Liver (tissue), 8 donors: ENCODE measurements at regions not wholly inside any gene's neighbourhood (a gene's known extent, or its start where the extent isn't known, plus 50 kb on each side); places are given as distances from the start of the nearest gene placed in this dataset.

ENCODE experiments used
- DNase-seq: peaks from one replicate; pipeline ENCODE4 v3.0.0-alpha.2; 2017; ENCODE audit warnings: low spot score
- H3K27ac ChIP-seq, 2 donors: one replicate each; pipeline ENCODE4 v1.7.0; 2013; ENCODE audit warnings: inconsistent platforms in 2 of 2, low read length in 2 of 2, control low read depth in 1 of 2, low read depth in 1 of 2, mild to moderate bottlenecking in 1 of 2
- H3K27me3 ChIP-seq, 4 donors: one replicate each; pipeline versions ENCODE4 v1.6.1 to v1.7.0; 2013; ENCODE audit warnings: low read length in 3 of 4, inconsistent platforms in 1 of 4, mild to moderate bottlenecking in 1 of 4, moderate library complexity in 1 of 4; ENCODE audit not compliant: control insufficient read depth in 4 of 4, insufficient read depth in 4 of 4
- H3K36me3 ChIP-seq, 4 donors: one replicate each; pipeline versions ENCODE4 v1.6.1 to v1.7.0; 2013; ENCODE audit warnings: low read length in 3 of 4, mild to moderate bottlenecking in 3 of 4, low read depth in 1 of 4, moderate library complexity in 1 of 4; ENCODE audit not compliant: control insufficient read depth in 4 of 4, insufficient read depth in 3 of 4
- H3K4me1 ChIP-seq, 4 donors: one replicate each; pipeline versions ENCODE4 v1.6.1 to v1.7.0; 2013; ENCODE audit warnings: low read length in 3 of 4, mild to moderate bottlenecking in 3 of 4, moderate library complexity in 1 of 4; ENCODE audit not compliant: control insufficient read depth in 4 of 4, insufficient read depth in 4 of 4
- H3K4me3 ChIP-seq, 3 donors: one replicate each; pipeline versions ENCODE4 v1.6.1 to v1.7.0; 2013; ENCODE audit warnings: low read length in 3 of 3, control low read depth in 1 of 3, low read depth in 1 of 3, mild to moderate bottlenecking in 1 of 3
- H3K9ac ChIP-seq, 2 donors: one replicate each; pipeline ENCODE4 v1.7.0; 2013; ENCODE audit warnings: low read length in 2 of 2, mild to moderate bottlenecking in 2 of 2, moderate library complexity in 2 of 2, control low read depth in 1 of 2, low read depth in 1 of 2
- H3K9me3 ChIP-seq, 4 donors: one replicate each; pipeline versions ENCODE4 v1.6.1 to v1.7.0; 2013; ENCODE audit warnings: low read length in 3 of 4; ENCODE audit not compliant: control insufficient read depth in 4 of 4
- CTCF ChIP-seq: fragments of 150-350 bp; IDR thresholded peaks from 2 replicates; pipeline ENCODE4 v1.5.1; 2017; ENCODE audit warnings: improper control_type of control experiment, low read depth, low read length; ENCODE audit not compliant: missing input control
- FOXA2 ChIP-seq: IDR thresholded peaks from 2 replicates; pipeline ENCODE4 v1.6.1; 2016; ENCODE audit warnings: antibody characterized with exemption
- HNF4A ChIP-seq, 2 donors: conservative IDR thresholded peaks; 2 replicates each; pipeline ENCODE4 v1.6.1; 2016; ENCODE audit warnings: antibody characterized with exemption in 2 of 2, mild to moderate bottlenecking in 2 of 2
- JUND ChIP-seq, 2 donors: IDR thresholded peaks; 2 replicates each; pipeline ENCODE4 v1.6.1; 2016; ENCODE audit warnings: antibody characterized with exemption in 2 of 2
- NR2F2 ChIP-seq: IDR thresholded peaks from 2 replicates; pipeline ENCODE4 v1.6.1; 2016; ENCODE audit warnings: antibody characterized with exemption
- RAD21 ChIP-seq, 2 donors: IDR thresholded peaks; 2 replicates each; pipeline ENCODE4 v1.6.1; 2016; ENCODE audit warnings: antibody characterized with exemption in 2 of 2, mild to moderate bottlenecking in 2 of 2
- REST ChIP-seq: IDR thresholded peaks from 2 replicates; pipeline ENCODE4 v1.6.1; 2016; ENCODE audit warnings: antibody characterized with exemption, mild to moderate bottlenecking
- RXRA ChIP-seq, 2 donors: IDR thresholded peaks; 2 replicates each; pipeline ENCODE4 v1.6.1; 2017 to 2018; ENCODE audit warnings: antibody characterized with exemption in 2 of 2, mild to moderate bottlenecking in 1 of 2
- SP1 ChIP-seq: IDR thresholded peaks from 2 replicates; pipeline ENCODE4 v1.6.1; 2018; ENCODE audit warnings: antibody characterized with exemption, mild to moderate bottlenecking
- TAF1 ChIP-seq: conservative IDR thresholded peaks from 2 replicates; pipeline ENCODE4 v1.6.1; 2016; ENCODE audit warnings: antibody characterized with exemption, mild to moderate bottlenecking
- WGBS: extraction: QIAGEN DNeasy Blood & Tissue Kit; methylation state at CpG from one replicate; pipeline ENCODE4 v1.1.7; 2013; 5-methylcytosine and 5-hydroxymethylcytosine counted together
- TF ChIP-seq, protein P1 (sequence below): IDR thresholded peaks from 2 replicates; pipeline ENCODE4 v1.6.1; 2016; ENCODE audit warnings: antibody characterized with exemption
- TF ChIP-seq, protein P2 (sequence below): IDR thresholded peaks from 2 replicates; pipeline ENCODE4 v1.6.1; 2016; ENCODE audit warnings: antibody characterized with exemption
- donor health status: healthy.
- donor health status: healthy.
- donor health status: healthy.
- donor health status: healthy.
- donor health status: healthy.

- peaks cover 0 to 21% (median 17%) of the 10 kb centered on the region in 4 donors for H3K4me1 ChIP-seq
- H3K27me3 ChIP-seq, result no peaks in the 10 kb centered on the region
- TF ChIP-seq, protein P1, sequence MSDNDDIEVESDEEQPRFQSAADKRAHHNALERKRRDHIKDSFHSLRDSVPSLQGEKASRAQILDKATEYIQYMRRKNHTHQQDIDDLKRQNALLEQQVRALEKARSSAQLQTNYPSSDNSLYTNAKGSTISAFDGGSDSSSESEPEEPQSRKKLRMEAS, result no peak
- peak; percentile 90 to 93 for TF ChIP-seq RAD21 (IDR thresholded peaks at IDR 0.05)
- TF ChIP-seq TAF1, result no peak
- TF ChIP-seq CTCF, result peak; percentile 63
- TF ChIP-seq JUND (IDR thresholded peaks at IDR 0.05), result no peak
- TF ChIP-seq, protein P2, sequence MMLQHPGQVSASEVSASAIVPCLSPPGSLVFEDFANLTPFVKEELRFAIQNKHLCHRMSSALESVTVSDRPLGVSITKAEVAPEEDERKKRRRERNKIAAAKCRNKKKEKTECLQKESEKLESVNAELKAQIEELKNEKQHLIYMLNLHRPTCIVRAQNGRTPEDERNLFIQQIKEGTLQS, result no peak
- 9% methylated on average over 2 of the region's 2 CpGs for WGBS
- H3K9ac ChIP-seq, result no peak overlapping the region
- no peak for DNase-seq
- H3K9me3 ChIP-seq, result no peaks in the 10 kb centered on the region
- no peak overlapping the region for H3K4me3 ChIP-seq
- H3K36me3 ChIP-seq, result no peaks in the 10 kb centered on the region
- H3K27ac ChIP-seq, result peak overlapping the region in 1 of 2 donors; percentile 51
Observed at GRCh38 chr5:39714036-39714698, 289.4 kb upstream of the DAB2 start.

DNA sequence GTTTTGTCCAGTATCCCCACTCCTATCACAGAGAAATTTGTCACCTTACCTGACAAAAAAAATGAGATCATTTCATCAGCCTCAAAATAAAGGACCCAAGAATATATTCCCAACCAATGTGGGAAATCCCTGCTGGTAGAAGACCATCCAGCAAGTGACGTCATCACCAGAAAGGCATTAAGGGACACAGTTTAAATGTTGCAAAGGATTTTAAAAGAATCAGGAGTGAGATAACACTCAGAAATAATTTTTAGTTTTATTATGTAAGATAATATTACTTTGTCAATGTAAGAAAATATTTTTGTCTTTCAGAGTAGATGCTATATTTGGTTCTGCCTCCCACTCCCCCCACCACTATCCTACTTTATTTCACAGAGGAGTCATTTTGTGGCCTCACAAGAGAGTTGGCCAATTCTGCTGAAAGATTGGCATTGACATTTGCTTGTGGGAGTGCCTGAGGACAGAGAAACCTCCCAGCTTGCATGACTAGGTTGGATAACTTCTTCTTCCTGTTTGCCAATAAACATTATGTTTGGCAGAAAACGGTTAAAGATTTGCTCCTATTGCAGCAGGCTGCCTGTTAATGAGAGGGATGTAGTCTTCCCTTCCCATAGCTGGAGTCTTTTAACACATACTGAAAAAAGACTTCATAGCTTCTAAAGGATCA, 288.6 kb upstream of the DAB2 start:
- no peaks in the 10 kb centered on the region for H3K36me3 ChIP-seq
- no peaks in the 10 kb centered on the region for H3K27me3 ChIP-seq
- H3K9me3 ChIP-seq, result no peaks in the 10 kb centered on the region
- H3K4me1 ChIP-seq, result peaks cover 0 to 21% (median 17%) of the 10 kb centered on the region in 4 donors
- H3K9ac ChIP-seq, result no peak overlapping the region
- no peak for DNase-seq
- H3K4me3 ChIP-seq, result no peak overlapping the region
- H3K27ac ChIP-seq, result peak overlapping the region in 1 of 2 donors; percentile 51
- WGBS, result 35% methylated on average over 2 of the region's 2 CpGs
- TF ChIP-seq NR2F2, result no peak
- TF ChIP-seq REST, result no peak
- peak in 1 of 2 donors; percentile 26 for TF ChIP-seq HNF4A (conservative IDR thresholded peaks at IDR 0.05)
- no peak for TF ChIP-seq TAF1
- no peak for TF ChIP-seq SP1
- peak; percentile 35 to 40 for TF ChIP-seq RXRA (IDR thresholded peaks at IDR 0.05)
- no peak for TF ChIP-seq FOXA2
